ENCODE measurements at regions not wholly inside any gene's neighbourhood (a gene's known extent, or its start where the extent isn't known, plus 50 kb on each side); places are given as distances from the start of the nearest gene placed in this dataset.

- no peaks in the 10 kb centered on the region for H3K27me3 ChIP-seq (replicated peaks; ENCODE audit: control insufficient read depth, insufficient read depth, low read length)
- TF ChIP-seq CTCF (IDR thresholded peaks at IDR 0.05; ENCODE audit: insufficient read depth, low read length, poor library complexity, severe bottlenecking): no peak
- DNase-seq (ENCODE audit: extremely low read depth, insufficient read length): no peak
- H3K4me3 ChIP-seq (replicated peaks; ENCODE audit: low read depth, low read length): no peak overlapping the region
- H3K36me3 ChIP-seq (ENCODE audit: control insufficient read depth, insufficient read depth, low read length): no peaks in the 10 kb centered on the region
Measured at GRCh38 chr10:23868121-23868520, 340.8 kb upstream of the KIAA1217 start.

GRCh38 chr10:23869548-23869947 lies 339.4 kb upstream of the KIAA1217 start:
- Histone ChIP-seq H3K27me3 (replicated peaks; ENCODE audit: control insufficient read depth, insufficient read depth, low read length) (no peaks in the 10 kb centered on the region), H3K4me3 (replicated peaks; ENCODE audit: low read depth, low read length) (no peak overlapping the region), H3K36me3 (ENCODE audit: control insufficient read depth, insufficient read depth, low read length) (no peaks in the 10 kb centered on the region)
- no peak for TF ChIP-seq CTCF (IDR thresholded peaks at IDR 0.05; ENCODE audit: insufficient read depth, low read length, poor library complexity, severe bottlenecking)
- DNase-seq (ENCODE audit: extremely low read depth, insufficient read length): no peak

- TF ChIP-seq CTCF (IDR thresholded peaks at IDR 0.05; ENCODE audit: insufficient read depth, low read length, poor library complexity, severe bottlenecking): no peak
- DNase-seq (ENCODE audit: extremely low read depth, insufficient read length): no peak
- Histone ChIP-seq H3K36me3 (ENCODE audit: control insufficient read depth, insufficient read depth, low read length) (no peaks in the 10 kb centered on the region), H3K27me3 (replicated peaks; ENCODE audit: control insufficient read depth, insufficient read depth, low read length) (no peaks in the 10 kb centered on the region), H3K4me3 (replicated peaks; ENCODE audit: low read depth, low read length) (no peak overlapping the region)
Measured at GRCh38 chr10:23869996-23870395, 338.9 kb upstream of the KIAA1217 start.

- no peak overlapping the region for H3K4me3 ChIP-seq (replicated peaks; ENCODE audit: low read depth, low read length)
- no peaks in the 10 kb centered on the region for H3K27me3 ChIP-seq (replicated peaks; ENCODE audit: control insufficient read depth, insufficient read depth, low read length)
- no peak for TF ChIP-seq CTCF (IDR thresholded peaks at IDR 0.05; ENCODE audit: insufficient read depth, low read length, poor library complexity, severe bottlenecking)
- H3K36me3 ChIP-seq (ENCODE audit: control insufficient read depth, insufficient read depth, low read length): no peaks in the 10 kb centered on the region
- DNase-seq (ENCODE audit: extremely low read depth, insufficient read length): no peak
Measured at GRCh38 chr10:23870651-23871610, 338.0 kb upstream of the KIAA1217 start.

GRCh38 chr10:23872290-23872689 lies 336.6 kb upstream of the KIAA1217 start:
- no peak for TF ChIP-seq CTCF (IDR thresholded peaks at IDR 0.05; ENCODE audit: insufficient read depth, low read length, poor library complexity, severe bottlenecking)
- H3K27me3 ChIP-seq (replicated peaks; ENCODE audit: control insufficient read depth, insufficient read depth, low read length): no peaks in the 10 kb centered on the region
- DNase-seq (ENCODE audit: extremely low read depth, insufficient read length): no peak
- no peak overlapping the region for H3K4me3 ChIP-seq (replicated peaks; ENCODE audit: low read depth, low read length)
- no peaks in the 10 kb centered on the region for H3K36me3 ChIP-seq (ENCODE audit: control insufficient read depth, insufficient read depth, low read length)
